ENCODE measurements at regions not wholly inside any gene's neighbourhood (a gene's known extent, or its start where the extent isn't known, plus 50 kb on each side); places are given as distances from the start of the nearest gene placed in this dataset.

DNA sequence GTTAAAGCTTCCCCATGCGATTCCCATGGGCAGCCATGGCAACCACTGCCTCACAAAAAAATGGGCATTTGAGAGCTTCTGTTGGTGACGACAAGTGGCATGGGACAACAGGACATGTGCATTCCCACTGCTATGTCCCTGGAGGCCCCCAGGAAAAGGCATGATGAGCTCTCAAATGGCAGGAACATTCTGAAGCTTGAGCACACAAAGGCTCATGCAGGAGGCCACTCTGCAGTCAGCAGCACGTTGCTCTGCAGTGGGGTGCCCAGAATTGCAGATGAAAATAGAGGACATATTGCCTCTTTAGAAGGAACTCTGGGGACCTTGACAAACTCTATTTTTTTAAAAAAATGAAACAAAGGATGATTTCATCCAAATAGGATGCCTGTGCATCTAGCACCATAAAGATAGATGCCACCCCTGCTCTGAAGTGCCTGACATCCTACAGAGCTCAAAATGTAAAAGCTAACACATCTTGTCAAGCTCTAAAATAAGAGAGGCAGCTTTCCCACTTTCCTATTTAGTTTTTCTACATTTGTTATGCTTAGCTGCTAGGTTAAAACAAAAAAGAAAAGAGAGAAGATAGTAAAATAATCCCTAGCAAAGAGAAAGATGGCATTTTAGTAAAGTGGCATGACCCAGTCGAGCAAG is 277.6 kb upstream of the ZC3H12C start:
- DNase-seq = no peak

DNA sequence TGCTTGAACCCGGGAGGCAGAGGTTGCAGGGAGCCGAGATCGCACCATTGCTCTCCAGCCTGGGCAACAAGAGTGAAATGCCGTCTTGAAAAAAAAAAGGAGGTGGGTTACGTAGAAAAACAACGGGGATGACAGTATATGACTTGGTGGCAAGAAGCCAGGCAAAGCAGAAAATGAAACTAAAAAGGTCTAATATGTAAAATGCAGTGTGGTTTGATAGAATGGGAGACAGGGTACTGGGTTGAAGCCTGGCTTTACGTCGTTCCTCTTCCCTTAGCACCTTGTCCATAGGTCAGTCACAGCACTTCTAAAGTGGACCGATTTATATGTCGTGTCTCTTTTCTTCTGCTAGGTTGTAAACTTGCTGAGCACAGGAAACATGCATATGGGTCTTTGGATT is 274.9 kb upstream of the ZC3H12C start:
- no peak for DNase-seq

DNA sequence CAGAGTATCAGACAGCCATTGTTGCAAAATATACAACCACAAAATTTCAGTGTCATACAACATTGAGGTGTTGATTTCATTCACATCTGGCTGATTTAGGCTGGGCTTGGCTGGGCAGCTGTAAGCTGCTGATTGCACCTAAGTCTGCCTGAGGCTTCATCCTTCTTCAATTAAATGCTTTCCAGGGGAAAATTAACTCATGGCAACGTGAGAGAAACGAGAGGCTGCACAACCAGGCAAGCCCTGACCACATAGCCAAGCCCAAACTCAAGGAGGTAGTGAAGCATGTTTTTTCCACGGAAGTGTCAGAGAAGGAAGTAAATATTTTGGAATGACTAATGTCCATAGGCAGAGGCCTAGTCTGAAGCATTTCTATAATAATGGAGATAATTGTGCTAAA is 273.8 kb upstream of the ZC3H12C start:
- DNase-seq = no peak

DNA sequence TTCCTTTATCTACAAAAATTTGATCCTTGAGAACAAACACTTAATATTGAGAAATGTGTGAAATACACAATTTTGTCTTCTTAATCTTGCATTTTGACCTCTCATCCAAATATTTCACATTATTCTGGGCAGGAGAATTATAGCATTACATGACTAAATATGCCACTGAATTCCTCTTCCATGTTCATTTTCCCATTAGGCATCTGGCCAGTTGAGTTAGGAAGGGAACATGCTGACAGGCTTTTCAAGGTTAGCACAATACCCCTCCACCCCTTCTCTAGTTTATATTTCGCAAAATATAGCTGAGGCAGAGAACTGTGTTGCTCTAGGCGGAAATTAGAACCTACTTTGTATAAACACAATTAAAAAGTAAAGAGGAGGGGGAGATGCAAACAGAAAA is 271.7 kb upstream of the ZC3H12C start:
- no peak for DNase-seq

DNA sequence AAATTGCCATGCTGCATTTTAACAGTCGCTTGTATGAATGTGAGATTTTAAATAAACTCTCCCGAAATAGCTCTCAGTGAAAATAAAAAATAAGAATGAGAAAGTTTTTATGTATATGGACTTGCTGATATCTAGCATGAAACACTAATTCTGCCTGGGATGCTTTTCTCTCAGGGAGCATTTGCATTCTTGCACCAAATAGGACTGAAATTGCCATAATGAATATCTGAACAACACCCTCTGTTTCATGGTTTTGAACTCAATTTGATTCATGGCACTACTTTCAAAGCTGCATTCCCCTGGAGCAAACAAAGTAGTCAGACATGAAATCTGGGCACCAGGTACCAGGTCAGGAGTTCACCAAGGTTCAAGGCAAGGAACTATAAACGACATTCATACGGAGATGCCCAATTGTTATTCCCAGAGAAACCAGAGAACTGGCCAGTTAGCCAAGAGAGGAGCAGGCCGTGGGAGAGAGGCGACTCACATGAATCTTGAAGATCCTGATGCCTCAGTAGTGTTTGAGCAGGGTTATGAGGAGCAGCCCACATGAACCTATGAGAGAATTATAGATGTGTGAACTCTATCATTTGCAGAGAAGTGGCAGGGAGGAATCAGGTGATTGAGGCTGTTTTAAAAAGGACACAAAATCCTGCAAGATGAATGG is 270.6 kb upstream of the ZC3H12C start:
- no peak for DNase-seq

DNA sequence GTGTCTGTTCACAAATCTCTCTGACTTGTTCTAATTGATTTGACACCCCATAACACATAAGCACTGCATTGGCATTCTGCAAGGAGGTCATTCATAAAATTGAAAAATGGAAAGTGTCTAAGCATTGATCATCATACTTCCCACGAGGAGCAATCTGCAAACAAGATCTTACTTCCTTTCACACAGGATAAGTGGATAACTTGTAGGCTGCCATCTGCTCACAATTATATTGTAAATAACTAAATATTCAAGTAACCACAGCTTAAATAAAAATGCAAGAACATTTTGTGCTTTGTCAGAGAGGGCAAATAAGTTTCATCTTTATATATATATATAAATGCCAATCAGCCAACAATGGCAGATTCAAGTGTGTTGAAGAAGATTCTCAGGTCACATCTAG is 264.8 kb upstream of the ZC3H12C start:
- DNase-seq = no peak

DNA sequence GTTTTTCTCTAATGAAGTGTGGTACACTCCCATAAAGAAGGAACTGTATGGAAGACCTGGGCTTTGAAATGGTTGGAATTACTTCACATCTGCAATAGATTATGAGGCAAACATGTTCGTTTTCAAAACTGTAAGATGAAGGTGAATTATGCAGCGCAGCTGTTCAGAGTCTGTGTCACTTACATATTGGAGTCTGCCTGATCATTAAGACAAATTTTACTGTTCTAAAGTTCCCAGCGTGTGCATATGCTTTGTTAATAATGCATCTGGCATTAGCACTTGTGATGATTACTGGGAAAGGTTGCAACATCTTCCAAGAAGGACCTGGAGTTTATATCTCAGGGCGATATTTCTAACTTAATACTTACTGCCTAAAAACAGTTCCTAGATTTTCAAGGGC is 255.2 kb upstream of the ZC3H12C start:
- no peak for DNase-seq

DNA sequence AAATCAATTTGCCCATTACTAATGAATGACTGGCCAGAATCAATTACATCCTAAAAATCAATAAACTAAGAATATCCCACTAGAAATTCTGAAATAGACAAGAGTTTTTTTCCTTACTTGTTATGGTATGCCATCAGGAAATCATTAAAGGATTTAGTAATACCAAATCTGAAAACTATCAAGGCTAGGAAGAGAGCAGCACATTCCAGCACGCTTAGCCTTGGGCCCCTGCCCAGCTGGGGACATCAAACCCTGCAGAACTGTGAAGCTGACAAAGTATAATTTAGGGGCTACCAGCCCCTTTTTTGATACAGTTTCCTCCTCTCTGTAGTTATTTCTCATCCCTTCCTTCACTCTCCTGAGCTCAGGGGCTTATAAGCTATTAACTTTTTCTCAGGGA is 247.8 kb upstream of the ZC3H12C start:
- DNase-seq = no peak

DNA sequence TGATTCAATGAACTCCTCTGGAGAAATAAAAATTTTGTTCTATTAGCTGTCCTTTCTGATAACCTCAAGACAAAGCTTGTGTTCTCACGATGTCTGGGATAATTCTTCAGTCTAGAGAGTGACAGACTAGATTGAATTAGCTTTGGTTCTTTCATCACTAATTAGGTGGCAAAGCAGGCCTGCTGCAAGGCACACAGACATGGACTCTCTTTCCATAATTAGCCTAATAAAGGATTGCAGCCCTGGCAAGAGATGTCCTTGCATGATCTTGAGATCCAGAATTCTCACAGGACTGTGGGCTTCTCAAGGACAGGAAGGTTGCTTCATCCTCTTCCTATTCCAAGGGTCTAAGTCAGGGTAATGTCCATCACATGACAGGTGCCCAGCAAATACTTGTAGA is 245.6 kb upstream of the ZC3H12C start:
- no peak for DNase-seq

DNA sequence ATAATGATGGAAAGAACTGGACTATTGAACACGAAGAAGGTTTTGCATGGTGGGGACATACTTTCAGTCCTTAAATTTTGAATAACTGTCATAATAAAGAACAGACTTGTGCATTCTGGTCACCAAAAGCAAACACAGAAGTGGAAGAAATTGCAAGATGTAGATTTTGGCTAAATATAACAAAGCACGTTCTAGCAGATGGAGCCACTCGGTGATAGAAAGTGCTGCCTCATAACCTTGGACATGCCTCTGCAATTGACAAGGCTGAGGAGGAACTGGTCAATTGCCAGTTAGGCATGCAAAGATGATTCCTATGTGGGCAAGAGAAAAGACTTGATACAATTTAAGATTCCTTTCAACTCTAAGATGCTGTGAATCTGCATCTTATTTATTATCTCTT is 244.1 kb upstream of the ZC3H12C start:
- DNase-seq = no peak

DNA sequence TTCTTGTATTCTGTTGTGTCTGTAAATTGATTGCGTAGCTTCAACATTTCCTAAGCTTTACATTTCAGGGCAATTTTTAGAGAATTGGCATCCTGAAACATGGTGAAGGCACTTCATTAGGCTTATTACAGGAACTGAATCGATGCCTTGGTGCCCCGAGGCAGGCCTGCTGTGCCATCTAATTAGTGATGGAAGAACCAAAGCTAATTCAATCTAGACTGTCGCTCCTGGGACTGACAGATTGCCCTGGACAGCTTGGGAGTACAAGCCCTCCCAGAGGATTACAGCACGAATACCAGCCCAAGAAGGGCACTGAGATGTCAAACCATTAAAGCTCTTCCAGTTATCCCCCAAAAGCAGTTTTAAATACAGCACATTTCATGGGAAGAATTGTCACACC is 243.2 kb upstream of the ZC3H12C start:
- no peak for DNase-seq

DNA sequence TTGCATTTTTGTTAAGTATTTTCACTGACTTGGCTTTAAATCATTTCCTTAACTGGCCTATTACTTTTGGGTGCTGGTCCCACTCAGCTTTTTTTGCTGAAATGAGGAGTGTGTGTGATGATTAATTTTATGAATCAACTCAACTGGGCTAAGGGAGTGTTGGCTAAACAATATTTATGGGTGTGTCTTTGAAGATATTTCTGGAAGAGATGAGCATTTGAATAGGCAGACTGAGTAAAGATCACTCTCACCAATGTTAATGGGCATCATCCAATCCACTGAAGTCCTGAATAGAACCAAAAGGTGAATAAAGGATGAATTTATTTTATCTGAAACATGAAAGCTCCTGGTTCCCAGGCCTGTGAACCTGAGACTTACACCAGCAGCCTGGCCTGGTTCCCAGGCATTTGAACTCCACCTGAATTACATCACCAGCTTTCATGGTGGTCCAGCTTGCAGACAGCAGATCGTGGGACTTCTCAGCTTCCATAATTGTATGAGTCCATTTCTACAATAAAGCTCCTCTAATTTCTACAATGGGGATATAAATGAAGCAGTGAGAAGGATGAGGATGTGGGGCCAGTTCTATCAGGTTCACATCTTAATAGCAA is 241.3 kb upstream of the ZC3H12C start:
- no peak for DNase-seq

DNA sequence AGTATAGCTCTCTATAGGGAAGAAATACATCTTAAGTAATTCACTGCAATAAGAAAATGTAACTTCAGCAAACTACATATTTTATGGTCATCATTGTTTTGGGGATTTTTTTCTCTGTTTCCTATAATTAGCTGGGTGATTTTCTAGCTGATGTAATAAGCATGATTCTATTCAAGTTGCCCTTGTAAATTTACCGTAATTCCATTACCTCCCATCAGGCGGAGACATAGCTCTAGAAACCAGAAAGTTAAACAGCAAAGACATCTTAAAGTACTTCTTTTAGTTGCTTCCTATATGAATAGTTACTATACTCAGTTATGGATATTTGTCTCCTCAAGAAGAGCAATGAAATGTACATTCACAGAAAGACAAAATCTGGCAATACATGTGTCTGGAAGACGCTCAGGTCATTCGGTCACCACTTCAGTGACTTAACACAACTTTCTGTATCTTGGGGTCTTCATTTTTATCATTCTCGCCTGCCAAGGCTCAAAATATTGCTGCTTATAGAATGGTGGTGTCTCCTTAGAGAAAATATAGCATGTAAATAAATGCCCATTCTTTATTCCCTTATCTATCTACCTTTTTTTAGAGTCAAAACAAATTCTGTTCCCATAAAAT is 239.9 kb upstream of the ZC3H12C start:
- DNase-seq = no peak

DNA sequence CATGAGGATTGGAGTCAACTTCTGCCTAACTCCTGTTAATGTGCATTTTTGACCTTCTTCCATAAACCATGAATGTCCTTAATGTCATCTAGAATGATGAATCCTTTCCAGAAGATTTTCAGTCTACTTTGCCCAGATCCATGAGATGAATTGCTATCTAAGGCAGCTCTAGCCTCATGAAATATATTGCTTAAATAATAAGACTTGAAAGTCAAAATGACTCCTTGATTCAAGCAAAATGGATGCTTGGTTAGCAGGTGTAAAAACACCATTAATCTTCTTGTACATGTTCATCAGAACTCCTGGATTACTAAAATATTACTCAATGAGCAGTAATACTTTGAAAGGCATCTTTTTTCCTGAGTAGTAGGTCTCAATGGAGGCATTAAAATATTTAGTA is 238.5 kb upstream of the ZC3H12C start:
- DNase-seq = no peak

DNA sequence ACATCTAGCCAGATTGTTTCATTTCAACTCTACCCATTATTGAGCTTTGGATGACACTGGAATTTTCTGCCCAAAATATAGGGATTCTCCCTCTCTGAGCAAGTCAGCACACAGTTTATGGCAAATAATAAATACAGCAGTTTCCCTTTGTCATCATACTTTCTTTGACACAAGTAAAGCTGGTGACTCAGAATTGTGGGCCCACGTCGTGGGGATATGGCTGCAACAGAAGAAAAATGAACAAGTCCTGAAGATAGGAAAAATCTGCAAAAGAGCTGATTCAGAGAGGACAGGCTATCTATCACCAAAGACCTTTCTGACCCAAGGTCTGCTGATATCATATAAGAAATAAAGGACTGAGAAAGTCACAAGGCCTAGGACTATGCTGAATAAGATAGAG is 236.3 kb upstream of the ZC3H12C start:
- no peak for DNase-seq

DNA sequence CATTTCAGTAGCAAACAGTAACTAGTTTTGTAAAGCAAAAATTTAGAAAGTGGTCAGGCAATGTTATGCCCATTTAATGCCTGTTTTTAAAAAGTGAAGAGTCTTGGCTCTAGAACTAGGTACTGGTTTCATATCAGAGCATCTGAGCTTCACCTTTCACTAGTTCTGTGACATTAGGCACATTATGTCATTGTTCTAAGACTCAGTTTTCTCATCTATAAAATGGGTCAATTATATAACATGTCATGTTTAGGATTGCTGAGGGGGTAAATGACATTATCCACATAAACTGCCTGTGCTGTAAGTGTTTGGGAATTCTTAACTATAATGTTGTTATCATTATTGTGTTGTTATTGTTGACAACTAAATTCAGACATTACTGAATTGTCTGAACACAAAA is 235.6 kb upstream of the ZC3H12C start:
- no peak for DNase-seq

DNA sequence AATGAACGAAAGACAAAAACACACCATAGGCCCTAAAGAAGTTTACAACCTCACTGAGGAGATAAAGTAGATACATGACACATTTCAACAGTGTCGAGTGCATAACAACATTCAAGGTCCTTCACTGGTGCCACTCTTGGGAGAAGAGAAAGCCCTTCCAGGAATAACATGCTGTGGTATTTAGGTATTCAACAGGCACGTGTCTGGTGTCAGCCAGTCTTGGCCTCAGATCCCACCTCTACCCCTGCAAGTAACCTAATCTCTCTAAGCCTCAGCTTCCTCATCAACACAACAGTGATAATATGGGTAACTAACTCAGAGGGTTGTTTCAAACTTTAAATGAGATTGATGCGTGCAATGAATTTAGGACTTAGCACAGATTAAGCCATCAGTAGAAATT is 235.0 kb upstream of the ZC3H12C start:
- no peak for DNase-seq

DNA sequence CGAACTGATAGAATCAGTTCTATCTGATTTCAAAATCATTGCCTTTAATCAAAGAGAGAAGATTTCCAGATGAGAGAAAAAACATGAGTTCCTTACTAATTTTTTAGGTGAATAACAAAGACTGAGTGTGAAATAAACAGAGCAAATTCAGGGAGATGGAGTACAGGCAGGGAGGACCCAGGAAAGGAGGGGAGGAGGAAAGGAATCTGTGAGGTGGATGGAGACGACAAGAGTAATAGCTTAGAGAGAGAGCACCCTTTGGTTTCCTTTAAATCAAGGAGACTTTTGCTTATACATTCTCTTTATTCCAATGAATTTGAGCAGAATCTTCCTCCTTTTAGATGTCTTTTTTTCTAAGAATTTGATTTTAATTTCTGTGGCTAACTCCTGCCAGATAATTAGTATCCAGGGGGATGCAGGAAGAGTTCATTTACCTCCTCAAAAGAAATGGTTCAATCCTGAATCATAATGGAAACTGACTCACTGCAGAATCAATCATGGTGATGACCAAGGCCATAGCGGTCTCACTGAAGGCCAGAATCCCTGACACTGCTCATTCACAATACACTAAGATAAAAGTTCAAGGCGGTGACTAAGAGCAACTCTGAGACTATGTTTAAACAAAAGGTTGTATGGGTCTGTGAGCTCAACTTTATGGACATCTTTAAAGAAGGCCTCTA is 234.0 kb upstream of the ZC3H12C start:
- DNase-seq = no peak

DNA sequence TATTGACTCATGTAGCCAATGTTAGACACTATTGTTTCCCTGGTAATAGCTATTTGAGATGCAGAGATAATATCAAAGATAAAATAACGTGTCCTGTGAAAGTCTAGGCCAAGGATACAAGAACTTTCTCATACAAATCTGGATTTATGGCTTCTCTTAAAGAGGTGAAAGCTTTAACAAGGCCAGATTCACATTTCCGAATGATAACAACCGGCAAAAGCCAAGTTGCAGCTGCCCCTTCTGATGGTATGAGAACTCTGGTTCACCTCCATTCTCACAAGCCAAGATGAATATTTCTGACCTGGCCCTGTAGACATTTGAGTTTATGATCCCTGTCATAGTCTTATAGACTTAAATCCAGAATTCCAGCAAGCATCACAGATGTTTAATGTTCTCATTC is 230.4 kb upstream of the ZC3H12C start:
- no peak for DNase-seq

DNA sequence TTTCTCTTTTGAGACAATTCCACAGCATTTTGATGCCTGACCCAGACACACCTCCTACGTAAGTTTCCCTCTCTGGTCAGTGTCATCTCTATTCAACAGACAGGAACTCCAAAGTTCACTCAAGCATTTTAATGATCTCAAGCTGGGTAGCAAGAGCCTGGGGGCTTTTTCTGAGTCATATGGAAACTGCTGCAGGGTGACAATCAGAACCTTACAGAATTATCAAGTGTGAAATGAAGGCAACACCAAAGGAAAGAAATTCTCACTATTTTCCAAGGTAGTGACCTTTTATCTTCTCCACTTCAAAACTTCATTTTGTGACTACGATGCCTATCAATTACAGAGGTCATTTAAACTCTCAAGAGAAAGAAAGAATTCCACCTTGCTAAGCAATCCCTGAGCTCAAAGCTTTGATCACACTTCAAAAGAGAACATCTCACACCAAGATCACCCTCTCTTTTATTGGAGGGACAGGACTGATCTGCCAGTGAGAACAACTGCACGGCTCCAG is 229.0 kb upstream of the ZC3H12C start:
- DNase-seq = peak in 1 of 2 experiments; percentile 19

DNA sequence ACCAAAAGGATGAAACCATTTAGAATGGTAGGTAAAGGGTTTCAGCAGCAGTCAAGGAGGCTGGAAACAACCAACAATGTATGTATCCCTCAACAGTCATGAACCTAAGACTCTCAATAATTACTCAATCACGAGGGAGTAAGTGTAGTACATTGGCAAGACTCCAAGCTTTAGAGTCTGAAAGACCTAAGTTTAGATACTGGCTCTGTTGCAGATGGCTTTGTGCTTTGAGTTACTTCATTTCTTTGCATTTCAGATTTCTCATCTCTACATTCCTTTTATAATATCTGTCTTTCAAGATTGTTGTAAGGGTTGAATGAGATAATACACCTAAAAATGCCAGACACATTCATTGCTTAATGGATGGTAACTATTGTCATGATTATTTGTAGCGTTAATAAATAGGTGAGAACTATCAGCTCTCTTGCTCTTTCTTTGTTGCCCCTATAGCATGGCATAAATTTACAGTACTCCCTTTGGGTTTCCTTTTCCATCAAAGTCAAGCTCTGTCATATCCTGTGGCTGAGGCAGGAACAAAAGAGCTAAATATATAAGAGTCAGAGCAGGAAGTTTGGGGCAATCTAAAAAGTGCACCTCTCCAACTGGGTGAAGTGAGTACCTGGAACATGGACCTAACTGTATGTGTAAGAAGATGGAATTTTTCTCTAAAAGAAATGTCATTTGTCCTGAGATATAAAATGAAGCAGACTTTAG is 228.2 kb upstream of the ZC3H12C start:
- no peak for DNase-seq

DNA sequence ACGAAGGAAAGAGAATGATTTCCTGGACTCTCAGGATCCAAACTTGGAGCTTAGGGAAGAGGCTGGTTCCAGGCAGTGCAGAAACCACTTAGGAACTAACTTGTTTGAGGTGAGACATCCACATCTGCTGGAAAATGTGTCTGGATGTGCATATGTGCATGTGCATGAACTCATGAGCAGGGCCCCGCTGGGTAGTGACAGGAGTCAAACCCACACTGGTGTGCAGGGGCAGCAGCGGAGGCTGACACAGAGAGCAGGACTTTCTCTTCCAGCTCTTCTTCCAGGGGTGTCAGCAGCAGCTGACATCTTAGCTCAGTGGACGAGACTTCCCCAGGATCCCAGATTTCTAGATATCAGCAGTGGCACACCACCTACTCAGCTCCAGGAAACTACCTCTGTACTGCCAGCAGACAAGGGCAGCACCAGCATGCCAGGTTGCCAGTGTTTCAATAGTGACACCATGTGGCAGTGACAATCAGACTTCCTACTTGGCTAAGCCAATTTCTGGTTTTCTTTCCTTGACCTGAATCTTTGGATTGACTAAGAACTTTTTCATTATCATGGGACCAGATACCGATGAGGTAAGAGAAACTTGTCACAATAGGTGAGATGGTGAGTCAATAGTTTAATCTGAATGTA is 227.5 kb upstream of the ZC3H12C start:
- no peak for DNase-seq
